Kidney epithelial cell (primary cell): ENCODE measurements at regions not wholly inside any gene's neighbourhood (a gene's known extent, or its start where the extent isn't known, plus 50 kb on each side); places are given as distances from the start of the nearest gene placed in this dataset.

Experiments
- DNase-seq: peaks from one replicate; pipeline ENCODE4 v3.0.0-alpha.2; 2010; ENCODE audit warnings: low read depth
- H3K27me3 ChIP-seq: 2 replicates; pipeline ENCODE4 v1.6.0; 2011; ENCODE audit warnings: low read length; ENCODE audit not compliant: control insufficient read depth, insufficient read depth
- H3K36me3 ChIP-seq: 2 replicates; pipeline ENCODE4 v1.5.1; 2011; ENCODE audit warnings: low read length; ENCODE audit not compliant: control insufficient read depth, insufficient read depth
- H3K4me3 ChIP-seq: 2 replicates; pipeline ENCODE4 v1.5.1; 2011; ENCODE audit warnings: low read depth, mild to moderate bottlenecking, control low read depth, low read length
- TF ChIP-seq, protein P1 (sequence below): IDR thresholded peaks from 2 replicates; pipeline ENCODE4 v1.5.1; 2011; ENCODE audit warnings: mild to moderate bottlenecking, moderate library complexity, low read length, control low read depth, inconsistent platforms; ENCODE audit not compliant: insufficient read depth, poor library complexity, severe bottlenecking

DNA sequence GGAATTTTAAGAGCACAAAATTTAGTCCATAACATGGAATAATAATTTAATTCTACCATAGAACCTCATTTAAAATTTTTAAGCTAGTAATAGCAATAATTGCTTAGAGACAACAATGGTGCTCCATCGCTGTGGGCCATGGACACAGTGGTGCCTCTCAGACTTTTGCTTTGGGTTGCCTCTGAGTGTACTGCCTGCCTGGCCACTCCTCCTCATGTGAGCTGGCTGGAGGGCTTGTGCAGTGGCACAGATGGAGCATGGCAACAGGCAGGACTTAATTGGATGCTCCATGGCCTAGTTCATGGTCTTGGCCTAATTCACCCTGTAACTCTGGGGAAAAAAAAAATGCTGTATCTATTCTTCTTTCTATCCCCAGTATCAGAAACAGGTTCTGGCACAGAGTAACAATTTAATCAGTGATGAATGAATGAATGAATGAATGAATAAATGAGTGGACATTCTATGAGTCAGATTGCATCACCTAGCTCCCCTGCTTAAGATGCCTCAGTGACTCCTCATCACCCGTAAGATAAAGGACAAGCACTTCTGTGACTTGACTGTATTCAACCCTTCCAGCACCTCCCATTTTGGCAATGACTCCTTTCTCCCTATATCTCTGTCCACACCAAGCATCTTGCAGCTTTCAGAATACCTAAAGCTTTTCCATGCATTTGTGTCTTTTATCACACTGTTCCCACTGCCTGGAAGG is 211.8 kb upstream of the SLC14A2 start:
- H3K27me3 ChIP-seq, result no peaks in the 10 kb centered on the region
- TF ChIP-seq, protein P1, sequence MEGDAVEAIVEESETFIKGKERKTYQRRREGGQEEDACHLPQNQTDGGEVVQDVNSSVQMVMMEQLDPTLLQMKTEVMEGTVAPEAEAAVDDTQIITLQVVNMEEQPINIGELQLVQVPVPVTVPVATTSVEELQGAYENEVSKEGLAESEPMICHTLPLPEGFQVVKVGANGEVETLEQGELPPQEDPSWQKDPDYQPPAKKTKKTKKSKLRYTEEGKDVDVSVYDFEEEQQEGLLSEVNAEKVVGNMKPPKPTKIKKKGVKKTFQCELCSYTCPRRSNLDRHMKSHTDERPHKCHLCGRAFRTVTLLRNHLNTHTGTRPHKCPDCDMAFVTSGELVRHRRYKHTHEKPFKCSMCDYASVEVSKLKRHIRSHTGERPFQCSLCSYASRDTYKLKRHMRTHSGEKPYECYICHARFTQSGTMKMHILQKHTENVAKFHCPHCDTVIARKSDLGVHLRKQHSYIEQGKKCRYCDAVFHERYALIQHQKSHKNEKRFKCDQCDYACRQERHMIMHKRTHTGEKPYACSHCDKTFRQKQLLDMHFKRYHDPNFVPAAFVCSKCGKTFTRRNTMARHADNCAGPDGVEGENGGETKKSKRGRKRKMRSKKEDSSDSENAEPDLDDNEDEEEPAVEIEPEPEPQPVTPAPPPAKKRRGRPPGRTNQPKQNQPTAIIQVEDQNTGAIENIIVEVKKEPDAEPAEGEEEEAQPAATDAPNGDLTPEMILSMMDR, result no peak
- no peak overlapping the region for H3K4me3 ChIP-seq
- H3K36me3 ChIP-seq, result no peaks in the 10 kb centered on the region
- DNase-seq, result no peak

DNA sequence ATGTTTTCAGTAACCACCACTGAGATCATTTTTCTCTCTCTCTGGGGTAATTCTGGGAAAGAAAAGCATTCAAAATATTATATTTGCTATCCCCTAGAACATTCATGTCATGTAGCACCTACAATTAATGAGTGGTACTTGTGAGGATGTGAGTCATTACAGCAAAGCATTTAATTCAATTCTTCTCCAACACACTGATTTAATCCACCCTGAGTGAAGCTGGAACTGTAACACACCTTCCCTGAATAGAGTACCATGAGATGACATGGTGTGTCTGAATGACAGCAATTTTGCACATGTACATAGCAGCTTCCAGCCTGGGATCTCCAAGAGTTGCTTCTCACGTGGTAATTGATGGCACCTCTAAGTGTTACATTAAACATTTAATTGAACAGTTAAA is 207.1 kb upstream of the SLC14A2 start:
- H3K36me3 ChIP-seq, result no peaks in the 10 kb centered on the region
- H3K27me3 ChIP-seq, result no peaks in the 10 kb centered on the region
- DNase-seq, result no peak
- TF ChIP-seq, protein P1, result no peak
- H3K4me3 ChIP-seq, result no peak overlapping the region

DNA sequence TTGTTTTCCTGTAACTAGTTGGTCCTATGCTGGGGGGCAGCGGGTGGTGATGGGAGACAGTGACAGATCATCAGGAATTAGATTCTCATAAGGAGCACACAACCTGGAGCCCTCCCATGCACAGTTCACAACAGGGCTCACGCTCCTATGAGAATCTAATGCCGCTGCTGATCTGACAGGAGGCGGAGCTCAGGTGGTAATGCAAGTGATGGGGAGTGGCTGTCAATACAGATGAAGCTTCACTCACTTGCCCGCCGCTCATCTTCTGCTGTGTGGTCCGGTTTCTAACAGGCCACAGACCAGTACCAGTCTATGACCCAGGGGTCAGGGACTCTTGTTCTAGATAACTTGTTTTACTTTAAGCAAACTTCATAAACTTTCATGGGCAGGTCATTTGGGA is 205.3 kb upstream of the SLC14A2 start:
- DNase-seq, result no peak
- no peaks in the 10 kb centered on the region for H3K27me3 ChIP-seq
- H3K36me3 ChIP-seq, result no peaks in the 10 kb centered on the region
- H3K4me3 ChIP-seq, result no peak overlapping the region
- TF ChIP-seq, protein P1, result no peak

DNA sequence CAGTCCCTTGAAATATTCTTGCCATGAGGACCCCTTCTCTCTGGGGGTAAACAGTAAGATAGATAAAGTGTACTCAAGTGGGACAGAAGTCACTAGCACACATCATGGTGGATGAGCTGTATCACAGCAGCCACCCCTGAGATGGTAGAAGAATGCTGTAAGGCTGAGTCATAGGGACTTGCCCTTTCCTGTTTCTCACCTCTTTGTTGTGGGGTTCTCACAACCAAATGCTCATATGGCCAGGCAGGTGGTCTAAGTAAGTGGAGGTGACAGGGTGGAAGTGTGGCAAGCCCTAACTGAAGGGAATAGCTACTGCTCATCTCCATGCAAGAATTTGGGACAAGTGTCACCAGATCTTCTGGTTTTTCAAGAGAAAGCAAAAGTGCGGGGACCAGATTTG is 202.7 kb upstream of the SLC14A2 start:
- Histone ChIP-seq H3K27me3 (no peaks in the 10 kb centered on the region), H3K36me3 (no peaks in the 10 kb centered on the region), H3K4me3 (no peak overlapping the region)
- peak; percentile 21 for DNase-seq
- TF ChIP-seq, protein P1, result no peak

DNA sequence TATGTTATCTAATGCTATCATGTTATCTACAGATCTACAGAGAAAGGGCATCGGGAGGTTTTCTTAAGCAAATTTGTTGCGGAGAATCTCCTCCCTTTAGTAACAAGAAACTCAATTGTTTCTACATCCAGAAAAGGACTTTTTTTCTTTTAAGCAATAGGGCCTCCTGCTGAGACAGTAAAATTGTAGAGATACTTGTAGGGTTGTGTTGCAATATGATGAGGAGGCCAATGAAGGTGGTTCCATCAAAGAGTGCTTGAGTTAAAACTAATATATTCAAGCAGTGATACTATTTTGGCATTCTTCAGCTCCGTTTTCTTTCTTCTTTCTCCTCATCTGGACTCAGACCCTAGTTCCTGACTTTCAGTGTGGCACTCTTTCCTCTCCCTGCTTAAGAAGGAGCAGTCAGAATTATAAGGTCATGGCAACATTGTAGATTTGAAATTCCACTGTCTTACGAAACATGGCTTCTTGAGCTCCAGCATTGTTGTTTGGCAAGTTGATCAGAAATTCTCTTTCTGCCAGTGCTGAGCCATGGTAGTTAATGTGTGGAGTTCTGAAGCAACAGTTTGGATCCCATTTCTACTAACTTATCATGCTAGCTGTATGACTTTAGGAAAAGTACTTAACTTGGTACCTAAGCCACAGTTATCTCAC is 202.0 kb upstream of the SLC14A2 start:
- Histone ChIP-seq H3K36me3 (no peaks in the 10 kb centered on the region), H3K4me3 (no peak overlapping the region), H3K27me3 (no peaks in the 10 kb centered on the region)
- TF ChIP-seq, protein P1, result no peak
- DNase-seq, result no peak

DNA sequence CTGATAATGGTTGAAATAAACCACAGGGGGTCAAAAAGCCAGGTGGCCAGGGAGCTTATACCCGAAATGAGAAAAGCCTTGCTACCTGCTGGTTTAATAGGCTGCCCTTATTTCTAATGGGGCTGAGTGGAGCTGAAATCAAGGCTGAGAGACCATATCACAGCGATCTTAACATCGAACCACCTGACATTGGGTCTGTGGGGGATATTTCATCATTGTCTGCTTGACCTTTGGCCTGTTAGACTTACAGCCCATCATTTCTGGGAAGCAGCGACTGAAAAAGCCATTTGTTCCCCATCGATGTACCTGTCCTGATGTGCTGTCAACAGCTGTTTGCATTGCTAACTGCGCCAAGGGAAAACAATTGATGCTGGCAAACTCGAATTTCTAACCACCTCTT is 199.7 kb upstream of the SLC14A2 start:
- TF ChIP-seq, protein P1, result no peak
- H3K27me3 ChIP-seq, result no peaks in the 10 kb centered on the region
- no peak for DNase-seq
- H3K4me3 ChIP-seq, result no peak overlapping the region
- no peaks in the 10 kb centered on the region for H3K36me3 ChIP-seq
